Gastrocnemius medialis (tissue), 4 donors: ENCODE measurements at regions not wholly inside any gene's neighbourhood (a gene's known extent, or its start where the extent isn't known, plus 50 kb on each side); places are given as distances from the start of the nearest gene placed in this dataset.

Experiments used
- ATAC-seq, 2 donors: fragments of 150-250 bp; one replicate each; pipeline ENCODE4 v1.9.1; 2016
- DNase-seq, 2 donors: peaks; one replicate each; pipeline ENCODE4 v3.0.0-alpha.2; 2019
- H3K27ac ChIP-seq, 4 donors: fragments of 200-600 bp; sonication (generic); 1 replicate in 1 of 4; 2 replicates in 3 of 4; pipeline ENCODE4 v1.5.1; 2016 to 2018; ENCODE audit warnings: mild to moderate bottlenecking in 2 of 4, moderate library complexity in 1 of 4
- H3K27me3 ChIP-seq, 3 donors: fragments of 200-600 bp; sonication (generic) in 2 of 3; 1 replicate in 1 of 3; 2 replicates in 2 of 3; pipeline versions ENCODE4 v1.5.1 to v1.6.0; 2016 to 2019; ENCODE audit warnings: mild to moderate bottlenecking in 1 of 3, moderate library complexity in 1 of 3
- H3K36me3 ChIP-seq, 2 donors: fragments of 200-600 bp; sonication (generic) in 1 of 2; one replicate each; pipeline ENCODE4 v1.5.1; 2017 to 2018
- H3K4me1 ChIP-seq, 2 donors: fragments of 200-600 bp; sonication (generic) in 1 of 2; one replicate each; pipeline ENCODE4 v1.5.1; 2016 to 2017; ENCODE audit warnings: mild to moderate bottlenecking in 2 of 2
- H3K4me3 ChIP-seq, 4 donors: fragments of 200-600 bp; sonication (generic) in 3 of 4; 1 replicate in 1 of 4; 2 replicates in 3 of 4; pipeline ENCODE4 v1.5.1; 2016 to 2019; ENCODE audit warnings: mild to moderate bottlenecking in 2 of 4
- H3K9me3 ChIP-seq, 3 donors: fragments of 200-600 bp; sonication (generic) in 2 of 3; 1 replicate in 1 of 3; 2 replicates in 2 of 3; pipeline ENCODE4 v1.5.1; 2016 to 2019
- POLR2A ChIP-seq, 2 donors: fragments of 450-650 bp; IDR thresholded peaks; one replicate each; pipeline ENCODE4 v1.6.1; 2017; ENCODE audit warnings: antibody characterized with exemption in 2 of 2, mild to moderate bottlenecking in 2 of 2, moderate library complexity in 2 of 2
- in situ Hi-C, 4 donors: fragments of 200-750 bp; cut with MboI; loops; one replicate each; pipeline versions ENCODE4 v1.15.0 to v1.8.0; 2017; ENCODE audit warnings: low sequenced_read_pairs in 4 of 4
- intact Hi-C: fragments of 100-400 bp; cut with DNase I; formaldehyde crosslinking; loops from one replicate; pipeline ENCODE4 v1.15.1; 2023; ENCODE audit warnings: low total_unique reads
- TF ChIP-seq, protein P1 (sequence below), 5 experiments: fragments of 450-650 bp in 3 of 5; fragments of 200-600 bp in 2 of 5; sonication (generic) in 2 of 5; IDR thresholded peaks in 4 of 5; conservative IDR thresholded peaks in 1 of 5; 1 replicate in 4 of 5; 2 replicates in 1 of 5; pipeline ENCODE4 v1.5.1; 2016 to 2019; ENCODE audit warnings: antibody characterized with exemption in 5 of 5, mild to moderate bottlenecking in 3 of 5, moderate library complexity in 3 of 5

DNA sequence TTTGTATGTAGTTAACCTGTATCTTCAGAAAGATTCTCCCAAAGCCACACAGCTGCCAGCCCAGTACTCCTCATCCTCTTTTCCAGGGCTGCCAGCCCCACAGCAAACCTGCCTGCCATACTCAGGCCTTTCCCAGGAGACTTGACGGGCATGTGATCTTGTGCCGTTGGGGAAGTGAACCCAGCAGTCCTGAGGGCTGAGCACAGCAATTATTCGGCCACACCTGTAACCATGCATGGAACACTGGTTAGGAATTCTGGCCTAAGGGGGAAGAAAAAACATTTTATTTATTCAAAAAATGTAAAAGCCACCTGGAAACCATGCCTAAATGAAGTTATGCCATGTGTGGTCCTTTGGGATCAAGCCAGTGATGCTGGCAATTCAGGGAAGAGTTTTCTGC lies 145.3 kb downstream of the GRIN2B start:
- Histone ChIP-seq H3K9me3 (no peaks in the 10 kb centered on the region), H3K36me3 (no peaks in the 10 kb centered on the region), H3K27ac (no peak overlapping the region), H3K4me3 (no peak overlapping the region), H3K27me3 (no peaks in the 10 kb centered on the region), H3K4me1 (no peaks in the 10 kb centered on the region)
- ATAC-seq, result no peak
- TF ChIP-seq, protein P1, sequence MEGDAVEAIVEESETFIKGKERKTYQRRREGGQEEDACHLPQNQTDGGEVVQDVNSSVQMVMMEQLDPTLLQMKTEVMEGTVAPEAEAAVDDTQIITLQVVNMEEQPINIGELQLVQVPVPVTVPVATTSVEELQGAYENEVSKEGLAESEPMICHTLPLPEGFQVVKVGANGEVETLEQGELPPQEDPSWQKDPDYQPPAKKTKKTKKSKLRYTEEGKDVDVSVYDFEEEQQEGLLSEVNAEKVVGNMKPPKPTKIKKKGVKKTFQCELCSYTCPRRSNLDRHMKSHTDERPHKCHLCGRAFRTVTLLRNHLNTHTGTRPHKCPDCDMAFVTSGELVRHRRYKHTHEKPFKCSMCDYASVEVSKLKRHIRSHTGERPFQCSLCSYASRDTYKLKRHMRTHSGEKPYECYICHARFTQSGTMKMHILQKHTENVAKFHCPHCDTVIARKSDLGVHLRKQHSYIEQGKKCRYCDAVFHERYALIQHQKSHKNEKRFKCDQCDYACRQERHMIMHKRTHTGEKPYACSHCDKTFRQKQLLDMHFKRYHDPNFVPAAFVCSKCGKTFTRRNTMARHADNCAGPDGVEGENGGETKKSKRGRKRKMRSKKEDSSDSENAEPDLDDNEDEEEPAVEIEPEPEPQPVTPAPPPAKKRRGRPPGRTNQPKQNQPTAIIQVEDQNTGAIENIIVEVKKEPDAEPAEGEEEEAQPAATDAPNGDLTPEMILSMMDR (IDR thresholded peaks at IDR 0.05 in 4 of 5, conservative IDR thresholded peaks at IDR 0.05 in 1 of 5), result no peak
- TF ChIP-seq POLR2A (IDR thresholded peaks at IDR 0.05), result no peak
- intact Hi-C loops, result no loop called here
- DNase-seq, result no peak
- in situ Hi-C loops, result no loop called here

DNA sequence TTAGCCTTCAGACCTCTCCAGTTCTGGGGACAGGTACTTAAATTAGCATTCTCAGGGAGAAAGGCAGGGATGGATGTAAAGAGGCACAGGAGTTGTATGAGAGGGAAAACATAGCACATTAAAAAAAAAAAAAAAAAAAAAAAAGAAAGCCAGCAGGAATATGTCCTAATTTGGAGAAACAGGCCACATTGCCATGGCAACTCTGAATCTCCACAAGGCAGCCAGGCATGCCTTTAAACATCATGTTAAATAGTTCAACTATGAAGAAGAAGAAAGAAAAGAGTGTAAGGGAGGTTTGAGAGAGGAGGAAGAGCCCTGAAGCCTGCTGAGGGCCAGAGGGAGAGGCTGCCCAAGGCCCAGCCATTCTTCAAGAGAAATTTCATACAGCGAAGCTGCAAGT lies 145.8 kb downstream of the GRIN2B start:
- H3K4me1 ChIP-seq, result no peaks in the 10 kb centered on the region
- H3K27me3 ChIP-seq, result no peaks in the 10 kb centered on the region
- DNase-seq (no peak), ATAC-seq (no peak)
- intact Hi-C loops (no loop called here), in situ Hi-C loops (no loop called here)
- TF ChIP-seq, protein P1 (IDR thresholded peaks at IDR 0.05 in 4 of 5, conservative IDR thresholded peaks at IDR 0.05 in 1 of 5), result no peak
- no peak for TF ChIP-seq POLR2A (IDR thresholded peaks at IDR 0.05)
- no peak overlapping the region for H3K27ac ChIP-seq
- H3K4me3 ChIP-seq, result no peak overlapping the region
- H3K9me3 ChIP-seq, result no peaks in the 10 kb centered on the region
- H3K36me3 ChIP-seq, result no peaks in the 10 kb centered on the region

DNA sequence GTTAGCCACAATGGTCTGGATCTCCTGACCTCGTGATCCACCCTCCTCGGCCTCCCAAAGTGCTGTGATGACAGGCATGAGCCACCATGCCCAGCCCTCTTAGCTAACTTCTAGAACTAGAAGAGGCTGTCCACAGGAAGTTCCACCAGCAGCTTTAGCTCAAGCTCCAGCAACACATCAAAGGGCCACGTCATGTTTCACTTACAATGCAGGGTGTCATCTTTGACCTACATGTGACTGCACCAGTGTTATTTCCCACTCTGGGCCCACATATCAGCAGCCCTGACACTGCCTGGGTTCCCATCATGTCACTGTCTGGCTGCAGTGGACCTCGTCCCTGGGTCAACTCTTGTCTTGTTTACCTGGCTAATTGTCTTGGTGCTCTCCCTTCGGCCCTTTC lies 147.2 kb downstream of the GRIN2B start:
- ATAC-seq (no peak), DNase-seq (no peak)
- H3K27me3 ChIP-seq, result no peaks in the 10 kb centered on the region
- in situ Hi-C loops (no loop called here), intact Hi-C loops (no loop called here)
- no peaks in the 10 kb centered on the region for H3K36me3 ChIP-seq
- no peak overlapping the region for H3K27ac ChIP-seq
- H3K9me3 ChIP-seq, result no peaks in the 10 kb centered on the region
- TF ChIP-seq, protein P1 (IDR thresholded peaks at IDR 0.05 in 4 of 5, conservative IDR thresholded peaks at IDR 0.05 in 1 of 5), result no peak
- TF ChIP-seq POLR2A (IDR thresholded peaks at IDR 0.05), result no peak
- H3K4me3 ChIP-seq, result no peak overlapping the region
- H3K4me1 ChIP-seq, result no peaks in the 10 kb centered on the region

DNA sequence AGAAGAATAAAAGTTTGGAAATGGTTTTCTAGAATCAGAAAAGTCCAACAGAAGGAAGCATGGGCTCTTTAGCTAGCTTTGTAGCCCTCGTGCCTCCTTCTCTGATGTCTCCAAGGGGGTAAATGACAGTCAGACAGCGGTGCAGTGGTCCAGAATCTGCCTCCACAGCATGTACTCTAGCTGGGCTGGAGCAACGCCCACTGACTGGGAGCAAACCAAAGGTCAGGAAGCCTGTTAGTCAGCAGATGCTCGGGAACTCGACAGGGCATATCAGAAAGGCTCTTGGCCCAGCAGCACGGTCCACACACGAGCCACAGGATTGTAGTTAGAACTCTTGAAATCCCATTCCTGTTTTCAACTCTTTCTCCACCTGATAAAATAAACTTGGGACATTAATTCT lies 164.3 kb downstream of the GRIN2B start:
- Histone ChIP-seq H3K9me3 (no peaks in the 10 kb centered on the region), H3K4me1 (no peaks in the 10 kb centered on the region), H3K27me3 (no peaks in the 10 kb centered on the region), H3K4me3 (no peak overlapping the region), H3K27ac (no peak overlapping the region), H3K36me3 (no peaks in the 10 kb centered on the region)
- in situ Hi-C loops, result no loop called here
- TF ChIP-seq, protein P1 (IDR thresholded peaks at IDR 0.05 in 4 of 5, conservative IDR thresholded peaks at IDR 0.05 in 1 of 5), result no peak
- TF ChIP-seq POLR2A (IDR thresholded peaks at IDR 0.05), result no peak
- intact Hi-C loops, result no loop called here
- DNase-seq (no peak), ATAC-seq (no peak)

DNA sequence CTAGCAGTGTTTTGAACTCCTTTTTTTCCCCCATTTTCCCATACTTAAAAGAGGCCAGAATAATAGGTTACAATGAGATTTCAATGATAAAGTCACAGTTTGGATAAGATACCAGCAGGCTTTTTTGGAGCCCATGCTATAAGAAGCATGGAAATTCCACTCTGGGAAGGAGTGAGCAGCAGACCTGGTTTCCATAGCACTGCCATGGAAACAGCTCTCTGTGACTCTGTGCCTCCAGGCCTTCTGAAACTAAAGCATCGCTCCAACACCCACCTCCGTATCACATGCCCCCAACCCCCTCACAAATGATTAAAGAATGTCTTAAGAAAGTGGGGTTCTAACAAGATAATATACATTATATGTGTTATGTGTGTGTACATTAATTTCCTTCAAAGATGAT lies 165.0 kb downstream of the GRIN2B start:
- H3K9me3 ChIP-seq, result no peaks in the 10 kb centered on the region
- intact Hi-C loops (no loop called here), in situ Hi-C loops (no loop called here)
- DNase-seq (no peak), ATAC-seq (no peak)
- H3K4me3 ChIP-seq, result no peak overlapping the region
- no peaks in the 10 kb centered on the region for H3K36me3 ChIP-seq
- TF ChIP-seq POLR2A (IDR thresholded peaks at IDR 0.05), result no peak
- TF ChIP-seq, protein P1 (IDR thresholded peaks at IDR 0.05 in 4 of 5, conservative IDR thresholded peaks at IDR 0.05 in 1 of 5), result no peak
- no peaks in the 10 kb centered on the region for H3K4me1 ChIP-seq
- H3K27ac ChIP-seq, result no peak overlapping the region
- H3K27me3 ChIP-seq, result no peaks in the 10 kb centered on the region
